ENCODE measurements at regions not wholly inside any gene's neighbourhood (a gene's known extent, or its start where the extent isn't known, plus 50 kb on each side); places are given as distances from the start of the nearest gene placed in this dataset.

DNA sequence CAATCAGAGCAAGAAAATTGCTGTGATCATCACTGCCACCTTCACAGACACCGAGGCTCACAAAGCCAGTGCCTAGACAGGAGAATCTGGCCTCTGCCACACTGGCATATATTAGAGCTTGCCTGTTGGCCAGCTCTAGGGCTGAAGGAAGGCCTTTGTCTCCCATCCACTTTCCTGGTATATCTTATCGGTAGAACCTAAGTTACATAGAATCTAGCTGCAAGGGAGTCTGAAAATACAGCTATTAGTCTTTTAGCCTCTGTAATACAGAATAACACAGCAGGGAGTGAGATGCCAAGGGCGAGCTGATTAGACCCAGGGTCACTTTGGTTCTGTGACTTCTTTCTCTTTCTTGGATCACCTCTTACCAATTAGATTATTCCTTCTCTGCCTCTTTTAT, 154.9 kb upstream of the KL start:
- no peak for DNase-seq (ENCODE audit: low spot score)

- no peak for DNase-seq (ENCODE audit: low spot score)
Observed at GRCh38 chr13:32863596-32863995, 152.6 kb upstream of the KL start.

DNA sequence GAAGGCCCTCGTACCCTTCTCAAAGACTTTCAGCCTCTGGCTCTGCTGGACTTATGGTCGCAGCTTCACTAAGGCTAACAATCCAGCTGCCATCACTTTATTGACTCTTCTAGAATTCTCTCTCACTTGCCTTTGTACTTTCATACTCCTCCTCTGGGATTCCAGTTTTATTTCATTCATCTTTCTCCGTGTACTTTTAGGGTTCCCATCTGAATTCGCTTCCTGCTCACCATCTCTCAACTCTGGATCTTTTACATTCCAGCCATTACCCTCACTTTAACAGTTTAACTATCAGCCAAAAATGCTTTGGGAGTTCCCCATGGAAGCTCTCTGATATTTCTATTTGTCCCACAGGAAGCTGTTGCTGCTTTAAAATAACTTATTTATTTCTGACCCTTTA, 149.3 kb upstream of the KL start:
- no peak for DNase-seq (ENCODE audit: low spot score)

DNA sequence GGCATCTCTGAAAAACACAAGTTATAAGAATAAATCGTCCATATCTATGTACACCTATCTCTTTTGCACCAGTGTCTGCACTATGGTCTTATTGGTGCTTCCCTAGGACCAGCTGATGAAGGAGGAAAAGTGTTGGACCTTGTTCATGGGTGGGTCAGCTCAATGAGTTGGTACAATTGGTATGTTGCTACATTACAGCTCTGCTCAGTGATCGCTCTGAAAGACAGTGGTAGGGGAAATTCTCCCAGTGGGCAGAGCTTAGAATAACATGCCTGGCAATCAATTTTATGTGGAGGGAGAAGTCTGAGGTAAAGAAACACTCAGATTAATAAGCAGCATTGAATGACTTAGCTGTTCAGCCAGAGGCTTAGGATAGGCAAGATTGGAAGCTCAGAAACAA, 138.7 kb upstream of the KL start:
- no peak for DNase-seq (ENCODE audit: low spot score)

GRCh38 chr13:32878163-32878562, 138.1 kb upstream of the KL start:
- peak; percentile 48 for DNase-seq (ENCODE audit: low spot score)

- DNase-seq (ENCODE audit: low spot score) = no peak
Observed at GRCh38 chr13:32880636-32881035, 135.6 kb upstream of the KL start.

GRCh38 chr13:32881074-32881776, 135.0 kb upstream of the KL start:
- DNase-seq (ENCODE audit: low spot score) = peak; percentile 71

DNA sequence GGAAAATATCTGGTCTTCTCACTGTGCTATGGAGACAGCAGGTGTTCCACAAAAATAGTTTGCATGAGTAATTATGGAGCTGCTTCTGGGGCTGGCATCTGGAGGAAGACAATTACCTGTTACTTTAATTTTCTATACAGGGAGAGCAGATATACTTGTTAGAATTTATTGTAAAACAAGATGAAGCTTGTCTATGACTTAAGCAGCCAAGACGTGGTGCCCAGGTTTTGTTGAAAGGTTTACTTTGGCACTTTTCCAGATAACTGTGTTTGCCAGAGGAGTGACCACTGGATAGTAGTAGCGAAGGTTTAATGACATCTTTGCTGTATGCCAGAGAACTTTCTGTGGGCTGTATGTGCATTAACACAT, 134.5 kb upstream of the KL start:
- DNase-seq (ENCODE audit: low spot score) = no peak

- no peak for DNase-seq (ENCODE audit: low spot score)
Observed at GRCh38 chr13:32882691-32883090, 133.5 kb upstream of the KL start.

DNA sequence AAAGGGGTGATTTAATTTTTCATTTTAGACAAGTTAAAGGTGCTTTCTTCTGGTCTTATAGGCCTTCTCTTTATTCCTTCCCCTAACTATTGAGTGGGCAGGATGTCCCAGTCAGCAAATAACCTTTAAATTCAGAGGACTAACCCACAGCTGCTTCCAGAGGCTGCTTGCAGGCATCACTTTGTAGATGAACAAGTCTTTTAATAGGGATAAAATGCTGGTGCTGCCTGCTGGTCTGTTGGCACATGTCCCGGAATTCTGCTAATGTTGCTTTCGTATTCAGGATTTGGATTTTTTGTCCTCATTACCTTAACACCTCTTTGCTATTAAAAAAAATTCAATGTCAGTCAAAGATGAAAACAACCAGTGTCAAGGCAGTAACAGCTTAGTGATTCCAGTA, 132.7 kb upstream of the KL start:
- DNase-seq (ENCODE audit: low spot score) = peak; percentile 31

DNA sequence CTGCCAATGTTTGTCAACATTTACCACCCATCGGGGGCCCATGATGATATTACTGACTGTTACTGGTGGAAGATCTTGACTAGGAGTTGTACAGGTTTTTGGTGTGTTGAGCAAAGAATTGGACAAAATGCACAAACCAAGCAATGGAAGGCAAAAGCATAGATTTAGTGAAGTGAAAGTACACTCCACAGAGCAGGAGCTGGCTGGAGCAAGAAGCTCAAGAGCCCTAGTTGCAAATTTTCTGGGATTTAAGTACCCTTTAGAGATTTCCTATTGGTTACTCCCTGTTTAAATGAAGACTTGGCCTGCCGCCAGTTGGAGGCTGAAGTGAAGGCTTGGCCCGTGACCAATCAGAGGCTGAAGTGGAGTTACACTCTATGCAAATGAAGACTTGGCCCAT, 128.6 kb upstream of the KL start:
- no peak for DNase-seq (ENCODE audit: low spot score)

DNA sequence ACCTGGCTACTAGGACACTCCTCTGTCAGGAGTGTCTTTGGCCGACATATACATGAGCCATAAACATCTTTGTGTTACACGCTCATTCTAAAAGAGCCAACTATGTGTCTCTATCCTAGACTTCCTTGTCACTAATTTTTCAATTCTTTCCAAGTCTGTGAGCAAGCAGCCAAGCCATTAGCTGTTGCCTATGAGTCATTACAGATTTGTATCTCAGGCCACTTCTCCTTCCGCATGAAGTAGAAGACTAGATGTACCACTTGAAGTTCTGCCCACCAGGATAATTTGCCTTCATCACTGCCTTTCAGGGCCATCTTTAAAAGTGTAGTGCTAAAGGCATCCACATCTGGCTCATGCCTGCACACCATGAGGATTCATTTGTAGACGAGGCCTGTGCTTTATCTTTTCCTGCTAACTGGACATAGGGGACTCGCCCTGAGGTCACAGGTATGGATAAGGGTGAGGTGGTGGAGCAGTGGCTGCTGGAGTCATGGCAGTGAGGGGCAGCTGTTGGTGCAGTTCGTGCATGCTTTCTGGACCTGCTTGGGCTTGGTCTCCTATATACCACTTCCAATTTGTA, 126.1 kb upstream of the KL start:
- no peak for DNase-seq (ENCODE audit: low spot score)

- no peak for DNase-seq (ENCODE audit: low spot score)
Observed at GRCh38 chr13:32893176-32893575, 123.0 kb upstream of the KL start.

DNA sequence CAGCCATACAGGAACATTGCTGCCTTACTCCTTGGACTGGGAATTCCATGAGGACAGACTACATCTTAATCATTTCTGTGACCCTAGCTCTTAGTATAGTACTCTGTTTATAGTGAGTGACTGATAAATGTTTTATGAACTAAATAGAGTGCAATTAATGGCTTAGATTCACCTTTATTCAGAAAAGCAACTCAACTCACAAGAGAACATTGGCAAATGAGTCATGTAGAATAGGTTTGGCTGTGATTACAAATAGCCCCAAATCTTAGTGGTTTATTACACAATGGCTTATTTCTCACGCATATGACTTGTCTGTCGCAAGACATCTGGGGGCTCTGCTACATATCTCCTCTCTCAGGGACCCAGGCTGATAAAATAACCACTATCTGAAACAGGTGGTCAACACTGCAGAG, 121.6 kb upstream of the KL start:
- DNase-seq (ENCODE audit: low spot score) = no peak

- no peak for DNase-seq (ENCODE audit: low spot score)
Observed at GRCh38 chr13:32895296-32895695, 120.9 kb upstream of the KL start.

DNA sequence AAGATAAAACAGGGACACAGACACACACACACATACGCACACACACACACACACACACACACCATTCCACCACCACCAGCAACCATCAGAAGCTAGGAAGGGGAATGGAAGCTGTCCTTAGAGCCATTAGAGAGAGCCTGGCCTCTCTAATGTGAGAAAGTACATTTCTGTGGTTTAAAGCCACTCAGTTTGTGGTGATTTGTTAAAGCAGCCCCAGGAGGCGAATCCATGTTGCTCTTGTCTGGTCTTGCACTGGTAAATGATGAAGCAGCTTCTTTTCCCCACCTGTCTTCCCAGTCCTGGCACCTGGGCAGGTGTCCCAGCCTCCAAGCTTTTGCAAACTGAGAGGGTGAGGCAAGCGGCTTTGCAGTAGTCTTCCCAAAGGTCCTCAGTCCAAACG, 118.9 kb upstream of the KL start:
- DNase-seq (ENCODE audit: low spot score) = no peak

GRCh38 chr13:32902029-32902780, 114.0 kb upstream of the KL start:
- no peak for DNase-seq (ENCODE audit: low spot score)

GRCh38 chr13:32902874-32903273, 113.3 kb upstream of the KL start:
- DNase-seq (ENCODE audit: low spot score) = no peak

GRCh38 chr13:32903720-32904119, 112.5 kb upstream of the KL start:
- no peak for DNase-seq (ENCODE audit: low spot score)

- DNase-seq (ENCODE audit: low spot score) = no peak
Observed at GRCh38 chr13:32904266-32904665, 112.0 kb upstream of the KL start.

GRCh38 chr13:32905063-32905863, 111.0 kb upstream of the KL start:
- DNase-seq (ENCODE audit: low spot score) = peak; percentile 87

DNA sequence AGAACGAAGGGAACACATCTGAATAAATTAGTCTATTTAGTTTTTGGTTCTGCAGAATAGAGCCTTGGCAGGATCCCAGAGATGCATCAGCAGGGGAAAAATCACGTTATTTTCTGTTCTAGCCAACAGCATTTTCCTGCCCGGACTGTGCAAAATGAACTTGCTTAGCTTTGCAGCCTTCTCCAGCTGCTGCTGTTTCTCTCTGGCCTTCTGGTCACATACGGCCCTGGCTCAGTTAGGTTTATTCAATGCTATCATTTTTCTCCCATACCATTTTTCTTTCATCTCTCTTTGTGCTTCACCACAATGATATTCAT, 110.4 kb upstream of the KL start:
- DNase-seq (ENCODE audit: low spot score) = no peak

- DNase-seq (ENCODE audit: low spot score) = no peak
Observed at GRCh38 chr13:32907211-32907610, 109.0 kb upstream of the KL start.

Measured in A172 (cell line).